ENCODE measurements at regions not wholly inside any gene's neighbourhood (a gene's known extent, or its start where the extent isn't known, plus 50 kb on each side); places are given as distances from the start of the nearest gene placed in this dataset.

GRCh38 chr4:125642645-125643044 lies 327.9 kb downstream of the FAT4 start:
- Mint-ChIP-seq H3K36me3 (peaks cover 10% of the 10 kb centered on the region), H3K9me3 (peaks cover 11% of the 10 kb centered on the region), H3K27ac (peak overlapping the region; percentile 50), H3K4me1 (peaks cover 54% of the 10 kb centered on the region), H3K4me3 (peak overlapping the region; percentile 25; the same call in 1 of the 2 replicates), H3K27me3 (ENCODE audit: low read depth) (no peaks in the 10 kb centered on the region; the same call in 1 of the 2 replicates)
- ChIA-PET POLR2A (no interaction called here), CTCF (interaction anchor here (1.1 kb wide), 1 partner anchor 328 kb away, joined by 4 read pairs; the partner anchor contains the start of gene FAT4)
- TF ChIP-seq NR2C2 (CRISPR knock-in tag; IDR thresholded peaks at IDR 0.05) (no peak), ZNF396 (CRISPR knock-in tag; IDR thresholded peaks at IDR 0.05; ENCODE audit: borderline replicate concordance) (no peak), GRHL2 (CRISPR knock-in tag; IDR thresholded peaks at IDR 0.05; ENCODE audit: insufficient replicate concordance, severe bottlenecking) (no peak), TEAD4 (CRISPR knock-in tag; IDR thresholded peaks at IDR 0.05) (no peak), CREM (CRISPR knock-in tag; IDR thresholded peaks at IDR 0.05) (no peak), GABPB1 (CRISPR knock-in tag; IDR thresholded peaks at IDR 0.05) (no peak), MAX (CRISPR knock-in tag; IDR thresholded peaks at IDR 0.05) (no peak), ATF2 (CRISPR knock-in tag; IDR thresholded peaks at IDR 0.05; ENCODE audit: borderline replicate concordance, low read depth) (no peak), TEAD1 (CRISPR knock-in tag; IDR thresholded peaks at IDR 0.05) (no peak), ZMAT4 (CRISPR knock-in tag; IDR thresholded peaks at IDR 0.05) (no peak), NFATC4 (CRISPR knock-in tag; IDR thresholded peaks at IDR 0.05) (no peak), ARID4B (CRISPR knock-in tag; IDR thresholded peaks at IDR 0.05; ENCODE audit: borderline replicate concordance) (no peak), ZNF512 (CRISPR knock-in tag; IDR thresholded peaks at IDR 0.05; ENCODE audit: borderline replicate concordance) (no peak), ESRRA (CRISPR knock-in tag; IDR thresholded peaks at IDR 0.05; ENCODE audit: borderline replicate concordance) (no peak), ZNF263 (CRISPR knock-in tag; IDR thresholded peaks at IDR 0.05; ENCODE audit: low read depth) (no peak), ZNF532 (CRISPR knock-in tag; IDR thresholded peaks at IDR 0.05; ENCODE audit: borderline replicate concordance) (no peak), TP53 (CRISPR knock-in tag; IDR thresholded peaks at IDR 0.05) (no peak), FOXK1 (CRISPR knock-in tag; IDR thresholded peaks at IDR 0.05) (no peak), ZNF138 (CRISPR knock-in tag; conservative IDR thresholded peaks at IDR 0.05) (no peak), IRF2 (CRISPR knock-in tag; IDR thresholded peaks at IDR 0.05; ENCODE audit: borderline replicate concordance, low read depth) (no peak)
- ATAC-seq: no peak
- DNase-seq (ENCODE audit: low spot score): no peak
